ENCODE measurements at regions not wholly inside any gene's neighbourhood (a gene's known extent, or its start where the extent isn't known, plus 50 kb on each side); places are given as distances from the start of the nearest gene placed in this dataset.

DNA sequence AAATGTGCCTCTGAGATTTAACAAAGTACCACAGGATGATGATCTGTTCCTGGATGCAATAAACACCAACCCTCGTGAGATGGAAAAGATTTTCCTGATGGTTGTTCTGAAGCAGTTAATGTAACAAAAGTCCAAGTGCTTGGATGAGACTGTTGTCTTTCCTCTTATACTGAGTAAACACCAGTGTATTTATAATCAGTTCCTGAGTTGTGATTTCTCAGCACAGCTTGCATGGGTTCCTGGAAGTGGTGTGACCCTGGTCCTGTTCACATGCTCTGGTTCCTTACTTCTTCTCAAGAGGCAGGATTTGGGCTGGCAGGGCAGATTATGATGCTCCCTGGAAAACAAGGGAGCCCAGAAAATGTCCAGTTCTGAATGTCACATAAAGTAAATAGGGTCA lies 208.2 kb upstream of the USP24 start:
- no peak overlapping the region for H3K4me2 ChIP-seq (ENCODE audit: low read depth, low read length)
- BruUV-seq (replicated peaks), result no TSS peak
- no peaks in the 10 kb centered on the region for H3K36me3 ChIP-seq (replicated peaks in 1 of 2; ENCODE audit: control insufficient read depth in 1 of 2, insufficient read depth in 2 of 2, low read length in 2 of 2)
- H3K9ac ChIP-seq (ENCODE audit: insufficient read depth, low read depth, low read length), result no peak overlapping the region
- intact Hi-C loops (cut with micrococcal nuclease; ENCODE audit: unreplicated experiment) (no loop called here), in situ Hi-C loops (cut with HindIII; ENCODE audit: extremely low pct_ligation_motif_present, low pct_unique_long_range_greater_than_20kb) (no loop called here)
- DNase-seq (ENCODE audit: low spot score) (no peak), FAIRE-seq (no peak), ATAC-seq (no peak)
- H3K79me2 ChIP-seq (ENCODE audit: insufficient read depth, low read length), result no peaks in the 10 kb centered on the region
- no peak overlapping the region for H3K4me3 ChIP-seq (replicated peaks in 1 of 3; ENCODE audit: insufficient read depth in 1 of 3, low read depth in 2 of 3, low read length in 3 of 3)
- H3K9me3 ChIP-seq (ENCODE audit: low read length), result no peaks in the 10 kb centered on the region
- no peaks in the 10 kb centered on the region for H4K20me1 ChIP-seq (ENCODE audit: insufficient read depth, low read length)
- H3K27me3 ChIP-seq (ENCODE audit: control insufficient read depth in 1 of 2, insufficient read depth in 2 of 2, low read length in 2 of 2), result no peaks in the 10 kb centered on the region
- no peak overlapping the region for H2AFZ ChIP-seq (ENCODE audit: low read length)
- H3K27ac ChIP-seq (ENCODE audit: extremely low read length, insufficient read depth, low read length), result no peak overlapping the region
- 62% methylated on average over 1 of the region's 1 CpG for whole genome bisulfite sequencing (ENCODE audit: low lambda C conversion rate)
- peaks cover 73% of the 10 kb centered on the region for H3K4me1 ChIP-seq (ENCODE audit: insufficient read depth, low read length)
- POLR2A ChIA-PET, result no interaction called here
- CTCF ChIA-PET (ENCODE audit: low intra/inter-chr PET ratio, low total read pairs), result no interaction called here
- TF ChIP-seq KAT8 (CRISPR knock-in tag; IDR thresholded peaks at IDR 0.05) (0 out of 2 replicates have a peak, but pooled peaks have one; percentile 15), ZNF549 (CRISPR knock-in tag; IDR thresholded peaks at IDR 0.05) (no peak), ZBTB7A (CRISPR knock-in tag; IDR thresholded peaks at IDR 0.05) (no peak), ZNF670 (CRISPR knock-in tag; IDR thresholded peaks at IDR 0.05; ENCODE audit: borderline replicate concordance) (no peak), ATF1 (CRISPR knock-in tag; IDR thresholded peaks at IDR 0.05) (no peak), GATAD2A (CRISPR knock-in tag; IDR thresholded peaks at IDR 0.05) (peak; percentile 57; the same call in 1 of the 2 replicates), NCOA2 (CRISPR knock-in tag; IDR thresholded peaks at IDR 0.05) (peak; percentile 82; the same call in 1 of the 2 replicates), ZNF746 (CRISPR knock-in tag; IDR thresholded peaks at IDR 0.05) (no peak), ZNF772 (CRISPR knock-in tag; IDR thresholded peaks at IDR 0.05) (no peak), FOXA1 (IDR thresholded peaks at IDR 0.05) (no peak), FOXA1 (CRISPR knock-in tag; IDR thresholded peaks at IDR 0.05) (peak; percentile 40; the same call in 1 of the 2 replicates), ZNF160 (CRISPR knock-in tag; IDR thresholded peaks at IDR 0.05) (no peak)
- TF ChIP-seq, protein P1, sequence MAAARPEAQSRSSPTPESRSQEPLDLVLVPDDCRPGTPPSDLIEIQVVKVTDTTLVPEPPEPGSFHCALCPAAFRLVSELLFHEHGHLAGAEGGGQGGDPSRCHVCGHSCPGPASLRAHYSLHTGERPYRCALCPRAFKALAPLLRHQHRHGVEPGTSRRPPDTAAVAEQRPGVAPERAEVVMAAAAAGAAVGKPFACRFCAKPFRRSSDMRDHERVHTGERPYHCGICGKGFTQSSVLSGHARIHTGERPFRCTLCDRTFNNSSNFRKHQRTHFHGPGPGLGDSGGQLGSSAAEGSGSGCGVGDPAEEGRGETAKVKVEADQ (CRISPR knock-in tag; IDR thresholded peaks at IDR 0.05; ENCODE audit: borderline replicate concordance), result no peak
- TF ChIP-seq, protein P2, sequence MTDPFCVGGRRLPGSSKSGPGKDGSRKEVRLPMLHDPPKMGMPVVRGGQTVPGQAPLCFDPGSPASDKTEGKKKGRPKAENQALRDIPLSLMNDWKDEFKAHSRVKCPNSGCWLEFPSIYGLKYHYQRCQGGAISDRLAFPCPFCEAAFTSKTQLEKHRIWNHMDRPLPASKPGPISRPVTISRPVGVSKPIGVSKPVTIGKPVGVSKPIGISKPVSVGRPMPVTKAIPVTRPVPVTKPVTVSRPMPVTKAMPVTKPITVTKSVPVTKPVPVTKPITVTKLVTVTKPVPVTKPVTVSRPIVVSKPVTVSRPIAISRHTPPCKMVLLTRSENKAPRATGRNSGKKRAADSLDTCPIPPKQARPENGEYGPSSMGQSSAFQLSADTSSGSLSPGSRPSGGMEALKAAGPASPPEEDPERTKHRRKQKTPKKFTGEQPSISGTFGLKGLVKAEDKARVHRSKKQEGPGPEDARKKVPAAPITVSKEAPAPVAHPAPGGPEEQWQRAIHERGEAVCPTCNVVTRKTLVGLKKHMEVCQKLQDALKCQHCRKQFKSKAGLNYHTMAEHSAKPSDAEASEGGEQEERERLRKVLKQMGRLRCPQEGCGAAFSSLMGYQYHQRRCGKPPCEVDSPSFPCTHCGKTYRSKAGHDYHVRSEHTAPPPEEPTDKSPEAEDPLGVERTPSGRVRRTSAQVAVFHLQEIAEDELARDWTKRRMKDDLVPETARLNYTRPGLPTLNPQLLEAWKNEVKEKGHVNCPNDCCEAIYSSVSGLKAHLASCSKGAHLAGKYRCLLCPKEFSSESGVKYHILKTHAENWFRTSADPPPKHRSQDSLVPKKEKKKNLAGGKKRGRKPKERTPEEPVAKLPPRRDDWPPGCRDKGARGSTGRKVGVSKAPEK (CRISPR knock-in tag; IDR thresholded peaks at IDR 0.05; ENCODE audit: borderline replicate concordance), result no peak
- TF ChIP-seq, protein P3, sequence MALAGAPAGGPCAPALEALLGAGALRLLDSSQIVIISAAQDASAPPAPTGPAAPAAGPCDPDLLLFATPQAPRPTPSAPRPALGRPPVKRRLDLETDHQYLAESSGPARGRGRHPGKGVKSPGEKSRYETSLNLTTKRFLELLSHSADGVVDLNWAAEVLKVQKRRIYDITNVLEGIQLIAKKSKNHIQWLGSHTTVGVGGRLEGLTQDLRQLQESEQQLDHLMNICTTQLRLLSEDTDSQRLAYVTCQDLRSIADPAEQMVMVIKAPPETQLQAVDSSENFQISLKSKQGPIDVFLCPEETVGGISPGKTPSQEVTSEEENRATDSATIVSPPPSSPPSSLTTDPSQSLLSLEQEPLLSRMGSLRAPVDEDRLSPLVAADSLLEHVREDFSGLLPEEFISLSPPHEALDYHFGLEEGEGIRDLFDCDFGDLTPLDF (CRISPR knock-in tag; IDR thresholded peaks at IDR 0.05), result no peak
- TF ChIP-seq, protein P4, sequence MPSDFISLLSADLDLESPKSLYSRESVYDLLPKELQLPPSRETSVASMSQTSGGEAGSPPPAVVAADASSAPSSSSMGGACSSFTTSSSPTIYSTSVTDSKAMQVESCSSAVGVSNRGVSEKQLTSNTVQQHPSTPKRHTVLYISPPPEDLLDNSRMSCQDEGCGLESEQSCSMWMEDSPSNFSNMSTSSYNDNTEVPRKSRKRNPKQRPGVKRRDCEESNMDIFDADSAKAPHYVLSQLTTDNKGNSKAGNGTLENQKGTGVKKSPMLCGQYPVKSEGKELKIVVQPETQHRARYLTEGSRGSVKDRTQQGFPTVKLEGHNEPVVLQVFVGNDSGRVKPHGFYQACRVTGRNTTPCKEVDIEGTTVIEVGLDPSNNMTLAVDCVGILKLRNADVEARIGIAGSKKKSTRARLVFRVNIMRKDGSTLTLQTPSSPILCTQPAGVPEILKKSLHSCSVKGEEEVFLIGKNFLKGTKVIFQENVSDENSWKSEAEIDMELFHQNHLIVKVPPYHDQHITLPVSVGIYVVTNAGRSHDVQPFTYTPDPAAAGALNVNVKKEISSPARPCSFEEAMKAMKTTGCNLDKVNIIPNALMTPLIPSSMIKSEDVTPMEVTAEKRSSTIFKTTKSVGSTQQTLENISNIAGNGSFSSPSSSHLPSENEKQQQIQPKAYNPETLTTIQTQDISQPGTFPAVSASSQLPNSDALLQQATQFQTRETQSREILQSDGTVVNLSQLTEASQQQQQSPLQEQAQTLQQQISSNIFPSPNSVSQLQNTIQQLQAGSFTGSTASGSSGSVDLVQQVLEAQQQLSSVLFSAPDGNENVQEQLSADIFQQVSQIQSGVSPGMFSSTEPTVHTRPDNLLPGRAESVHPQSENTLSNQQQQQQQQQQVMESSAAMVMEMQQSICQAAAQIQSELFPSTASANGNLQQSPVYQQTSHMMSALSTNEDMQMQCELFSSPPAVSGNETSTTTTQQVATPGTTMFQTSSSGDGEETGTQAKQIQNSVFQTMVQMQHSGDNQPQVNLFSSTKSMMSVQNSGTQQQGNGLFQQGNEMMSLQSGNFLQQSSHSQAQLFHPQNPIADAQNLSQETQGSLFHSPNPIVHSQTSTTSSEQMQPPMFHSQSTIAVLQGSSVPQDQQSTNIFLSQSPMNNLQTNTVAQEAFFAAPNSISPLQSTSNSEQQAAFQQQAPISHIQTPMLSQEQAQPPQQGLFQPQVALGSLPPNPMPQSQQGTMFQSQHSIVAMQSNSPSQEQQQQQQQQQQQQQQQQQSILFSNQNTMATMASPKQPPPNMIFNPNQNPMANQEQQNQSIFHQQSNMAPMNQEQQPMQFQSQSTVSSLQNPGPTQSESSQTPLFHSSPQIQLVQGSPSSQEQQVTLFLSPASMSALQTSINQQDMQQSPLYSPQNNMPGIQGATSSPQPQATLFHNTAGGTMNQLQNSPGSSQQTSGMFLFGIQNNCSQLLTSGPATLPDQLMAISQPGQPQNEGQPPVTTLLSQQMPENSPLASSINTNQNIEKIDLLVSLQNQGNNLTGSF (CRISPR knock-in tag; IDR thresholded peaks at IDR 0.05), result no peak
- TF ChIP-seq, protein P5, sequence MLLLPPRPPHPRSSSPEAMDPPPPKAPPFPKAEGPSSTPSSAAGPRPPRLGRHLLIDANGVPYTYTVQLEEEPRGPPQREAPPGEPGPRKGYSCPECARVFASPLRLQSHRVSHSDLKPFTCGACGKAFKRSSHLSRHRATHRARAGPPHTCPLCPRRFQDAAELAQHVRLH (CRISPR knock-in tag; IDR thresholded peaks at IDR 0.05; ENCODE audit: borderline replicate concordance, low read depth), result no peak
